GM12878 (cell line): ENCODE measurements at regions not wholly inside any gene's neighbourhood (a gene's known extent, or its start where the extent isn't known, plus 50 kb on each side); places are given as distances from the start of the nearest gene placed in this dataset.

Experiments
- CHD4 ChIP-seq: fragments of 200-600 bp; sonication (generic); IDR thresholded peaks from 2 replicates; pipeline ENCODE4 v1.6.1; 2016; ENCODE audit warnings: mild to moderate bottlenecking
- CREM ChIP-seq: IDR thresholded peaks from 2 replicates; pipeline ENCODE4 v1.6.1; 2014; ENCODE audit warnings: antibody characterized with exemption, low read depth
- CTCF ChIP-seq, 3 experiments: IDR thresholded peaks in 2 of 3; conservative IDR thresholded peaks in 1 of 3; 2 replicates each; pipeline ENCODE4 v1.5.1; 2011; ENCODE audit warnings: low read depth in 3 of 3, low read length in 3 of 3, mild to moderate bottlenecking in 3 of 3, control low read depth in 2 of 3, moderate library complexity in 2 of 3, inconsistent platforms in 1 of 3, mixed read lengths in 1 of 3; ENCODE audit not compliant: control insufficient read depth in 2 of 3, insufficient read depth in 1 of 3; ENCODE audit errors: extremely low read depth in 1 of 3
- POLR2A ChIP-seq: IDR thresholded peaks from 2 replicates; pipeline ENCODE4 v1.6.1; 2011; ENCODE audit warnings: low read depth, mild to moderate bottlenecking, low read length
- REST ChIP-seq: IDR thresholded peaks from 2 replicates; pipeline ENCODE4 v1.6.1; 2012; ENCODE audit warnings: mild to moderate bottlenecking, low read depth, low read length
- RFX5 ChIP-seq: IDR thresholded peaks from 2 replicates; pipeline ENCODE4 v1.6.1; 2011; ENCODE audit warnings: low read depth, low read length, improper control_type of control experiment

- no peak for TF ChIP-seq RFX5
- TF ChIP-seq CTCF (IDR thresholded peaks at IDR 0.05 in 2 of 3, conservative IDR thresholded peaks at IDR 0.05 in 1 of 3; ENCODE audit: control insufficient read depth in 2 of 3, extremely low read depth in 1 of 3, insufficient read depth in 1 of 3, low read depth in 3 of 3, low read length in 3 of 3) = peak in 1 of 3 experiments; percentile 14; a peak in 1 of 6 replicates
- no peak for TF ChIP-seq POLR2A
- TF ChIP-seq CREM = no peak
- no peak for TF ChIP-seq REST
- no peak for TF ChIP-seq CHD4
These were observed 71.8 kb upstream of the GZMB start for GRCh38 chr14:24705840-24706239.
